ENCODE measurements at regions not wholly inside any gene's neighbourhood (a gene's known extent, or its start where the extent isn't known, plus 50 kb on each side); places are given as distances from the start of the nearest gene placed in this dataset.
"Not testable (repeated sequence)": the region's sequence is repeated elsewhere in the genome, so short reads cannot be mapped to it uniquely, and the experiment has no call there.

GRCh38 chr1:181170194-181170593 is 81.7 kb downstream of the IER5 start:
- DNase-seq (ENCODE audit: extremely low read depth, low read depth) = no peak

DNA sequence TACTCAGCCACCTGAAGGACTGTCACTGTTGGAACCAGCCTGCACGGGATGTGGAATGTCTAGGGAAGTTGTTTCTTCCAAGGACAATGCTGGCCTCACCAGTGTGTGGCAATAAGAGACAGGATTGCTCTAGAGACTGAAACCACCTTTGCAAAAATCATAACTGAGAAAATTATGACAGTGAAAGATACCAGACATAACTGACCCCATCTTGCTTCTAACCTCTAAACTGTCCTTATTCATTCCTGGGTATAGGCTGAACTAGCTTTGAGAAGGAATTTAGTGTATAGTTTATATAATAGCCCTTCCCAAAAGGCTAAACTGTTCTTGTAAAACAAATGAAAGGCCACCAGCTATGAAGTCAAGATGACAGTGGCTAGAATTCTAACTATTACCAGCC is 83.6 kb downstream of the IER5 start:
- DNase-seq (ENCODE audit: extremely low read depth, low read depth) = no peak

DNA sequence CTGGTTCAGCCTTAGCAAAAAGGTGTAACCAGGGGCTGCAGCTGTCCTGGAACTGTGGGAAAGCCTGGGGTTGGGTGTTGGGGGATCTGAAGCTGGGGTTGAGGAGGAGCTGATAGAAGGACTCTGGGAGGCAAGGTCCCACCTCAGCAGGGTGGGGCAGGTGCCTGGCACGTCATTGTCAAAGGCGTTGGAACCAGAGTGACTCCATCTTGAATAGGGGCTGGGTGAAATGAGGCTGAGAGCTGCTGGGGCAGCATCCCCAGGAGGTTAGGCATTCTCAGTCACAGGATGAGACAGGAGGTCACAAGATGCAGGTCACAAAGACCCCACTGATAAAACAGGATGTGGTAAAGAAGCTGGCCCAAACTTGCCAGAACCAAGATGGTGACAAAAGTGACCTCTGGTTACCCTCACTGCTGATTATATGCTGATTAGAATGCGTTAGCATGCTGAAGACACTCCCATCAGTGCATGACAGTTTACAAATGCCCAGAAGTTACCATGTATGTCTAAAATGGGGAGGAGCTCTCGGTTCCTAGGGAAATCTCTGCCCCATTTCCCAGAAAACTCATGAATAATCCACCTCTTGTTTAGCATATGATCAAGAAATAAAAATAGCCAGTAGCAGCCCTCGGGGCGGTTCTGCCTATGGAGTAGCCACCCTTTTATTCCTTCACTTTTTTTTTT is 85.4 kb downstream of the IER5 start:
- DNase-seq (ENCODE audit: extremely low read depth, low read depth) = no peak

DNA sequence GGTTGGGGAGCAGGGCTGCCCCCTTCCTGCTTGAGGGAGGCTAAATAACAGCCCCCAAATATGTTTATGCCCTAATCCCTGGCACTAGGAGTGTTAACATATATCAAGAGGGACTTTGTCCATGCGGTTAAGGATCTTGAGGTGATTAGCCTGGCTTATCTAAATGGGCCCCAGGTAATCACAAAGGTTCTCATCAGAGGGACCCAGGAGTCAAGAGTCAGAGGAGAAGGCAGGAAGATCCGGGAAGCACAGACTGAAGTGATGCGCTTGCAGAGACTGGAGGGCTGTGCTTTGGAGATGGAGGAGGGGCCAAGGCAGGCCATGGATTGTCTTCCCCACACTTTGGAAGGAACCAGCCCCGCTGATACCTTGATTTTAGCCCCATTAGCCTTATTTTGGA is 86.4 kb downstream of the IER5 start:
- DNase-seq (ENCODE audit: extremely low read depth, low read depth) = no peak

GRCh38 chr1:181175356-181175910 is 86.9 kb downstream of the IER5 start:
- no peak for DNase-seq (ENCODE audit: extremely low read depth, low read depth)

GRCh38 chr1:181175955-181176354 is 87.5 kb downstream of the IER5 start:
- DNase-seq (ENCODE audit: extremely low read depth, low read depth) = no peak

DNA sequence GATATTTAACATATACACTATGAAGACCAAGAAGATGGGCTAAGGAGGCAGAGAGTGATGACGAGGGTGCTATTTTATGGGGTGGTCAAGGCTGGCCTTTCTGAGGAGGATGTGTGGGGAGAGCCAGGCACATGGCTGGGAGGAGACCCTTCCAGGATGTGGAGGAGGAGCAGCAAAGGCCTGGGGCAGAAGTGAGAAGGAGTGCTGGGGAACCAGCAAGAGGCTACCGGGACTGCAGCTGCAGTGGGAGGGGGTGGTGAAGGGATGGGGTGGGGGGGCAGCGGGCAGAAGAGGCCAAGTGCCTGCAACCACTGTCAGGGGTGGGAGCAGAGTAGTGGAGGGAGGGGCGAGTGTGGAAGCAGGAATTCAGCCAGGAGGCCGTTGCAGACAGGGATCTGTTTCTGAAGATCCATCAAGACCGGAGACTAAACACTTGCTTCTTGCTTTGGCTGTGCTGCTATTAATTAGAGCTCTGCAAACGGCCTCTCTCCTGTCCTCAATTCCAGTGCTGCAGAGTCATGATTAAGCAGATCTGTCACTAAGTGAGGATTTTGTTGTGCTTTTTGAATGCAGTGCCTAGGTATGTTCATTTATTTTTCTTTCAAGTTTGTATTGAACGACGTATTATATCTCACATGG is 89.9 kb downstream of the IER5 start:
- no peak for DNase-seq (ENCODE audit: extremely low read depth, low read depth)

DNA sequence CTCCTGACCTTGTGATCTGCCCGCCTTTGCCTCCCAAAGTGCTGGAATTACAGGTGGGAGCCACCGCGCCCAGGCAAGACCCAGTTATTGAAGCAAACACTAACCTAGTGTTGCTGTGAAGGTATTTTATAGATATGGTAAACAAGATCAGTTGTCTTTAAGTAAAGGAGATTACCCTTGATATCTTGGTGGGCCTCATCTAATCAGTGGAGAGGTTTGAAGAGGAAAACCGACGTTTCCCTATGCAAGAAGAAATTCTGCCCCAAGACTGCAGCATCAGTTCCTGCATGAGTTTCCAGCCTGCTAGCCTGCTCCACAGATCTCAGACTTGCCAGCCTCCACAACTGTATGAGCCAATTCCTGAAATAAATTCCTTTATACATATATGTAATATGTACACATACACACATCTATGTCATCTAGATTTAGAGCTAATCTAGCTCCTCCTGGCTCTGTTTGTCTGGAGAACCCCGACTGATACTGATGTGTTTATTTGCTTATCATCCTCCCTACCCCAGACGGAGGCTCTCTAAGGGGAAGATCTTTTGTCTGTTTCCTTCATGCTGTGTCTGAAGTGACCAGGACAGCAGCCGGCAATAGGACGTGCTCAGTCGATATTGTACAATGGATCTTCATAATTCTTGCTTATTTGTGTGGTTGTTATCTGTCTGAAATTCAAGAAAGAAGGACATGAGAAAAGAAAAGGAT is 90.9 kb downstream of the IER5 start:
- no peak for DNase-seq (ENCODE audit: extremely low read depth, low read depth)

GRCh38 chr1:181179987-181180365 is 91.5 kb downstream of the IER5 start:
- DNase-seq (ENCODE audit: extremely low read depth, low read depth) = no peak

DNA sequence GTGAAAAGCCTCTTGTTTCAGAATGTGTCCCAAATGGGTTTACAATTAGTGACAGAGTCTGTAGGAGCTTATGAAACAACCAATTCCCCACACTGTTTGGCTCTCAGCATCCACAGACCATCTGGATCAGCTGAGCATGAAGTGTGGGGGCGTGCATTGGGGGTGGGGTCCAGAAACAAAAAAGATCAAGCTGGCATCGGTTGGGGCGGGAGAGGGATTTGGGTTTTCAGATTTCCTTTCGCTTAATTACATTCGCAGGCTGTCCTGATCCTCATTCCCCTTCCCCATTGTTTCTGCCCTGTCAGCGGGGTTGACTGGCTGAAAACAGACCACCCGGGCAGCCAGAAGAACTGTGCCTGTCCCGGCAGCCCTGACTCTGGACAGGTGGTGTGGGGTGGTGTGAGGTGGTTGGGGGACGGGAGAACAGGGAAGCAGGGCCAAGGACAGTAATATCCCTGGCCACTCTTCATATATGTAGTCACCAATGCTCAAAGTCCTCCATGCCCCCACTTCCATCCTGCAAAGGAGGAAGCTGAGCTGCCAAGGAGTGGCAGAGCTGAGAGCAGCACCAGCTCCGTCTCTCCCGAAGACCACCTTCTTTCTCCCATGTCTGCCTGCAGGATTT is 92.0 kb downstream of the IER5 start:
- no peak for DNase-seq (ENCODE audit: extremely low read depth, low read depth)

- no peak for DNase-seq (ENCODE audit: extremely low read depth, low read depth)
Measured at GRCh38 chr1:181181792-181182585, 93.5 kb downstream of the IER5 start.

DNA sequence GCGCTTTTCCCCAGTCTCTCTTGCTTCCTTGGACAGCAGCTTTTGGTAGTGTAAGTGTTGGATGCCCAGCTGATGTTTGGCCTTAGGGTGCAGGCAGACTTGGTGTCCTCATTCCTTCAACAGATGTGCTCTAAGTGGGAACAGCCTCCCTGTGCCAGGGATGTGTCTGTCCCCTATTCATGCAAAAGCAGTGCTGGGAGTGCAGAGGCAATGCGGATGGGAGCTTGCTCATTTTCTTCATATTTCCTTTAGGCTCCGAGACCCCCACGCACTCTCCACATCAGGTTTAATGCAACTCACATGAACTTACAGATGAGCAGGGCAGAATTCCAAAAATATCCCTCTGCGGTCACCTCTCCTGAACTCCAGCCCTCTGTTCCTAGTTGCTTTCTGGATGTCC is 96.1 kb downstream of the IER5 start:
- no peak for DNase-seq (ENCODE audit: extremely low read depth, low read depth)

DNA sequence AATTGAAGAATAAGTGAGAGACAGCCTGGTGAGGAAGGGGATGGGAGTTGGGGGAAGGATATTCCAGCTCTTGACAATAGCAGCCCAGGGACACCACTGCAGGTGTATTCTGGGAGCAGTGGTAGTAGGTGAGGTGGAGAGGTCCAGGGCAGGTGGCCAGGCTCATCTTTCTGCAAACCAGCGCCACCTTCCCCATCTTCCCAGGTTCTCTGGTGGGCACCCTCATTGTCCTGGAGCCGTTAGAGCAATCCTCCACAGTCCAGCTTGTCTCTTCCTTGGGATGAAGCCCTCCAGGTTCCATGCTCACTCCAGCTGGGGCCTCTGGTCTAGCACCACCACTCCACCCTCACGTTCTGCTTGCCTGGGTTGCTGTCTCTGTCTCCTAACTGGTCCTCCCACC is 97.0 kb downstream of the IER5 start:
- no peak for DNase-seq (ENCODE audit: extremely low read depth, low read depth)

DNA sequence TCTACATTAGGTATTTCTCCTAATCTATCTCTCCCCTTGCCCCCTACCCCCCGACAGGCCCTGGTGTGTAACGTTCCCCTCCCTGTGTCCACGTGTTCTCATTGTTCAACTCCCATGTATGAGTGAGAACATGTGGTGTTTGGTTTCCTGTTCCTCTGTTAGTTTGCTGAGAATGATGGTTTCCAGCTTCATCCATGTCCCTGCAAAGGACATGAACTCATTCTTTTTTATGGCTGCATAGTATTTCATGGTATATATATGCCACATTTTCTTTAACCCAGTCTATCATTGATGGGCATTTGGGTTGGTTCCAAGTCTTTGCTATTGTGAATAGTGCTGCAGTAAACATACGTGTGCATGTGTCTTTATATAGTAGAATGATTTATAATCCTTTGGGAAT is 97.6 kb downstream of the IER5 start:
- not testable (repeated sequence) for DNase-seq (ENCODE audit: extremely low read depth, low read depth)

DNA sequence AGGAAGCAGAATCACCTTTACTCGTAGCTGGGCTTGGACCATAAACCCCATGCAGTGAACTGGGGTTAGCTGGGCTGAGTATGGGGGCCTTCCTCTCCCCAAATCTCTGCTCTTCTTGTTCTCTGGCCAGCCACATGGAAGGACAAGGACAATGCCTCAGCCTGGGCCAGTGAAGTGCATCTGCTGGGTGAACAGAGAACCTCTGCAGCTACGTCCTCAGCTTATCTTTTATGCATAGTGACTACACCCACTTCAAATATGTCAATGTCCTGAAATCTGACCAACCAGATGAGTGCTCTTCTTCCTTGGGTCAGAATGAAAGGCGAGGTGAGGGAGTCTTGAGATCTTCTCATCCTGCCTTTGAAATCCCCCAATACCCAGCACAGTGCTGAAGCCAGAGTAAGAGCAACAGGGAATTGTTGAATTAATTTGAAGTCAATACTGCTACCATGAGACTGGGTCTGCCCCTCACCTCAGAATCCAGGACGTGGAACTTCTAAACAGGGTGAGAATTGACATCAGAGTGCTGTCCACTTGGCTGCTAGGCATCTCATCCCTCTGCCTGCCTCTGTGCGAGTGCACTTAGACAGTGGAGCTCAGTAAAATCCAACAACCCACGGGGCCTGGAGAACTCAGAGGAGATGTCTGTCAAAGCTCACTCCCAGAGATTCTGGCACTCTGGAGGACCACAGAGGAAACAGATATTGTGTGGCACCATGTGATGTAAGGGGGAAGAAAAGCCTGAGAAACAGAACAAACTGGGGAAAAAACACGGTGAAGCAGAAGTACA is 99.0 kb downstream of the IER5 start:
- DNase-seq (ENCODE audit: extremely low read depth, low read depth) = no peak

GRCh38 chr1:181189245-181189644 is 100.7 kb downstream of the IER5 start:
- no peak for DNase-seq (ENCODE audit: extremely low read depth, low read depth)

GRCh38 chr1:181189691-181190363 is 101.3 kb downstream of the IER5 start:
- DNase-seq (ENCODE audit: extremely low read depth, low read depth) = peak; percentile 58

- no peak for DNase-seq (ENCODE audit: extremely low read depth, low read depth)
Measured at GRCh38 chr1:181190364-181191035, 102.0 kb downstream of the IER5 start.

All from NCI-H460 (cell line).